HG03196 (cell line): ENCODE measurements at regions not wholly inside any gene's neighbourhood (a gene's known extent, or its start where the extent isn't known, plus 50 kb on each side); places are given as distances from the start of the nearest gene placed in this dataset.
"Not testable (repeated sequence)": the region's sequence is repeated elsewhere in the genome, so short reads cannot be mapped to it uniquely, and the experiment has no call there.

ENCODE experiments used
- ATAC-seq: cut with Tn5 transposase; IDR thresholded peaks from one replicate; pipeline ENCODE4 v1.9.1; 2021; ENCODE audit not compliant: unreplicated experiment

DNA sequence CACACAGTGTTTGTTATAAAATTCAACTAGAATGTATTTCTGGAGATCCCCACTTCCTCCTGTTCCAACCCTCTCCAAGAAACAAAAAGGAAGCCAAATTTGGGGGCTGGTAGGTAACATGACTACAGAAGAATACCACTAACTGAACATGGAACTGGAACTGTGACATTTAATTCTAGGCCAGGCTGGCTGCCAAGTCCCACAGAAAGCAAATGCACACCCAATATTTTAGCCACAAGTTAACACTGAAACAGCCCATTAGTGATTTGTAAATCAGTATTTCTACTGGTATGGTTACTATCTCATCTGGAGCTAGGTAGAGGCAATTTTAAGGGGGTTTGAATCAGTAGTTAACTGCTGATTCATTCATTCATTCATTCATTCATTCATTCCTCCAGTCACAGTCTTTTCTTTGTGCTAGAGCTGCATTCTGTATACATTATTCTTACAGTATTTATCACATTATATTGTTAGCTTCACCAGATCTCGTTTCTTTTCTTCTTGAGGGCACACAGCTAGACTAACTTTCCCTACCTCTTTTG lies 131.7 kb upstream of the GDNF start:
- no peak for ATAC-seq

DNA sequence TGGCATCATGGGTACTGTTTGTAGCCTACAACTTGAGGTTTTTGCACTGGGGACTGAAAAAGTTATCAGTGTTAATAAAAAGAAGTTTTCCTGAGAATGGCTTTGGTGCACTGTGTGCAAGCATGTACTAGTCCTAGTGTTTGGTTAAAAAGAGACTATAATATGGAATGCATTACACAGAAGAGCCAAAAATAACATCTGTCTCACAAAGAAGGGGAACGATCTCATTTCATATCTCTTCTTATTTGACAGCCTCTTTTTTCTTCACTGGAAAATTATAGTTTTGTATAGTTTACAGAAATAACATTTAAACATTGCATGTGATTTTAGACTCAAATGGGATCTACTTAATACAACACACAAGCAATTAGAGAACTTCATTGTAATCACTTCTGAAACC lies 127.0 kb upstream of the GDNF start:
- no peak for ATAC-seq

DNA sequence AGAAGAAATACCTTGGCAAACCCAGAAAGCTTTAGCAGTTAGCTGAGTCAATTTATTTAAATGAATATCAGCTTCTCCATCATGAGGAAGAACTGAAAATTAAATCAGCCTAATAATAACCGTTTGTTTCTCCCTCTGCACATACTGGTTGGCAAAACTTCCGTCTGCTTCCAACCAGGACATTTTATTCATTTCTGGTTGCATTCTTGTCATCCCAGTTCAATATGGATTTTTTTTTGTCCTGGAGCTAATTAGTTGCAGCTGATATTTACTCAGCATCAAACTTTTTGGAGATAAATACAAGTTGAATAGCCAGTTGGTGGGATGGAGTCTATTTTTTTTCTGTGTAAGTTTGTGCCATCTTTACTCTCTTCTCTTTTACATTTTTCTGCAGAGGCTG lies 126.5 kb upstream of the GDNF start:
- no peak for ATAC-seq

DNA sequence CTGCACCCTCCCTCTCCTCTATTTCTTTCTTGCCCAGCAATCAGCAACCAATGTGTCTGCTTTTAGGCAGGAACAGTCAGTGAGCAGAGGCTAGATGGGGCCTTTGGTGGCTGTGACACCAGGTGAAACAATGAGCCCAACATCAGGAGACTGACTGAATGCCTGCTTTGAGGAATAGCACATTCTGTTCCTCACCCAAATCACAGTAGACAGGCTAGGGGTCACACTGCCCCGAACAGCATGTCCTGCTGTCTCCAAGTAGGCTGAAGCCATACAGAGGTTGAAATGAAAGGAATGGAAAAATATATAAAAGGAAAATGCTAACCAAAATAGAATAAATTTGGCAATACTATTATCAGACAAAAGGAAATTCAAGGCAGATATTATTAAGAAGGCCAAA lies 122.5 kb upstream of the GDNF start:
- no peak for ATAC-seq

DNA sequence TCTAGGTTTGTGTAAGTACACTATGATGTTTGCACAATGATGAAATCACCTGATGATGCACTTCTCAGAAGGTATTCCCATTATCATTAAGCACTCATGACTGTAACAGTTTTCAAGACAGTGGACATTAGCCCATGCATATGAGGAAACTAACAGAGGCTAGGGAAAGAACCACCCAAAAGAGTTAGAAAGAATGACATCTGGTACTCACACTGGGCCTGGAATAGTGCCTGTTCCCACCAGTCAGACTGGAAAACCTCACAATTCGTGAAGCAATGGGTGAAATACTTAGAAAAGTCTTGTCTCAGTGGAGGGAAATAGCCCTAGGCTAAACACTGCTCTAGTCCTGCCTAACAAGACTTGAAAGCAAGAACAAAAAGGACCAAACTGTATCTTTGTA lies 117.4 kb upstream of the GDNF start:
- no peak for ATAC-seq

DNA sequence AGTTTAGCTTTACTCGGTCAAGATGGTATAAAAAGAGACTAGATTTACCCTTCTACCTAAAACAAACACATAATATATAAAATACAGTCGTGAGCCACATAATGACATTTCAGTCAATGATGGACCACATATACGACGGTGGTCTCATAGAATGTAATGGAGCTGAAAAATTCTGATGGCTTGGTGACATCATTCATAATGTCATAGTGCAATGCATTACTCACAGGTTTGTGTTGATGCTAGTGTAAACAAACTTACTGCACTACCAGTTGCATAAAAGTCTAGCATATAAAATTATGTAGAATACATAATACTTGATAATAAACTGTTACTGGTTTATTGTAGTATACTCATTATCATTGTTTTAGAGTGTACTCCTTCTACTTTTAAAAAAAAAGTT lies 115.9 kb upstream of the GDNF start:
- ATAC-seq, result no peak

DNA sequence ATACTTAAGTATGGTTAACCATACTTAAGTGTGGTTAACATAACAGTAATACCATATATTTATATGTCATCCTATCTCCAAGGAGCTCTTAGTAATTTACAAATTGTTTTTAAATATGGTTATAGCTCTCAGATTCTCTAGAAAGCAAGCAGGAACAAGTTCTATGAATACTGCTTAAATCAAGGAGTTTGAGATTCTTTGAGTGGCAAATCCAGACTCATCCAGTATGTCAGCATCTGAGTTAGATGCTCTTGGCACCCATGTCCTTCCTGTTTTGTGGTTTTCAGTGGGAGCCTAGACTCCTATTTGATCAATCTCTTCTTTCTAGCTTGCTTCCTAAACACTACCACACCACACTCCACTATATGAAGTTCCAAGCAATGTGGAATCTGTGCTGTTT lies 114.7 kb upstream of the GDNF start:
- ATAC-seq, result no peak

DNA sequence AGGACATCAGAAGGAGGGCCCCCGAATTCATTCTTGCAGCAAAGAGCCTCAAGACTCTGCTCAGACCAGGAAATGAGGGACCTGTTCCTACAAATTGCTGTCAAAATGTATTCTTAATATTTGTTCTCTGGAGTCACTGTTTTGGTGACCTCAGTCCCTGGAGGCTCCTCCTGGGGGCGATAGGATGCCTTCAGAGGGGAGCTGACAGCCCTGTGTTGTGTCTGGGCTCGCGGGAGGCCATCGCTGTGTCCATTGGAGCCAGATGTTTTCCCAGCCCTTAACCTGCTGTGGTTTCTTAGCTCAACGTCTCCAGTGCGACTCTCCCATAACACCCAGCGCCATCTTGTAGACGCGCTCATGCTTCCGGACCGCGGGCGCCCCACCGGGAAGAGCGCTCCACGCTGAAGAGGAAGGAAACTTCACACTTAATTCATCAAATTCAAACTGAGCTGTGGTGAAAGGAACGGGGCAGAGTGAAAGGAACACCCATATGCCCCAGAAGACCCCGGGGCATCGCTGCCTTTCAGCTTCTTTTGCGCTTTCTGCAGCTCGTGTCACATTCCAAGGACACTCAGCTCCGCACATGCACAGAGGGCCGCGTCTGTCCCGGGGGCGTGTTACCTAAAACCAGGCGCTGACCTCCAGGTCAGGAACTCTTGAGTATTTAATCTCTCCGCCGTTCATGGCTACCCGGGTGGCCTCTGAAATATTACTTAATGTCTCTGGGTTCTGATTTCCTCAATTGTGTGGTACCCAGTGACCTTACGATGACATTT lies 112.3 kb upstream of the GDNF start:
- no peak for ATAC-seq

DNA sequence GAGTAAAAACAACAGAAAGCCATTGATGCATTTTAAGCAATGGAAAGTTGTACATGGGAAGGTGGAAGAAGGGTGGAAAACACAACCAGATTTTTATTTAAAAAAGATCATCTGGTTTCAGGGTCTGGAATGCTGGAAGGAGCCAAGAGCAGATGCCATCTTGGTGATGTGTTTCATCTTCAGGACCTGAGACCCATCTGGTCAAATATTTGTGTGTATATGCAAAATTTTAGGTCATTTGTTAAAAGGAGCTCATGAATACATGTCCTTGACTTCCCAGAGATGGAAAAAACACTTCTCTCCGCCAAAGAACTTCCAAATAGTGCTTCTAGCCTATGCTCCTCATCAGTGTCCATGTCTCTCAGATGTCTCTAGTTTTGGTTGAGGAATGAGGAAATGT lies 110.6 kb upstream of the GDNF start:
- no peak for ATAC-seq

DNA sequence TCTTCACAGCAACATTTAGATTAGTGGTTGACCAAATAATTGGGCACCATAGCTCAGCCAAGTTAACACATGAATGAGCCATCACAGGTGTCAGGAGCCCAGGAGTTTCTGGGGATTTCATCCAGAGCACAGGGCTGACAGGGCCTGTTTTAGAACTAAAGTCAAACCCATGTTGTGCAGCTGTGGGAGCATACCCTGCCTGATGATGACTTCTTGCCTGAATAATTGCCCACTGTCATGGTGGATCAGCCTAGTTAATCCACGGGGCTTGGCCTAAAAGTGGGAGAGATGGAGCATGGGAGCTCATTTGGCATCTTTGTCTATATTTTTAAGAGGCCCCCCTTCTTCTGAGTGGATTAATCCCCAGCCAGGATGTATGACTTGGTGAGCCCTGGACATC lies 105.6 kb upstream of the GDNF start:
- ATAC-seq, result no peak

DNA sequence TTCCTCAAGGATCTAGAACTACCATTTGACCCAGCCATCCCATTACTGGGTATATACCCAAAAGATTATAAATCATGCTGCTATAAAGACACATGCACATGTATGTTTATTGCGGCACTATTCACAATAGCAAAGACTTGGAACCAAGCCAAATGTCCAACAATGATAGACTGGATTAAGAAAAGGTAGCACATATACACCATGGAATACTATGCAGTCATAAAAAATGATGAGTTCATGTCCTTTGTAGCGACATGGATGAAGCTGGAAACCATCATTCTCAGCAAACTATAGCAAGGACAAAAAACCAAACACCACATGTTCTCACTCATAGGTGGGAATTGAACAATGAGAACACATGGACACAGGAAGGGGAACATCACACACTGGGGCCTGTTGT lies 103.3 kb upstream of the GDNF start:
- ATAC-seq, result not testable (repeated sequence)

DNA sequence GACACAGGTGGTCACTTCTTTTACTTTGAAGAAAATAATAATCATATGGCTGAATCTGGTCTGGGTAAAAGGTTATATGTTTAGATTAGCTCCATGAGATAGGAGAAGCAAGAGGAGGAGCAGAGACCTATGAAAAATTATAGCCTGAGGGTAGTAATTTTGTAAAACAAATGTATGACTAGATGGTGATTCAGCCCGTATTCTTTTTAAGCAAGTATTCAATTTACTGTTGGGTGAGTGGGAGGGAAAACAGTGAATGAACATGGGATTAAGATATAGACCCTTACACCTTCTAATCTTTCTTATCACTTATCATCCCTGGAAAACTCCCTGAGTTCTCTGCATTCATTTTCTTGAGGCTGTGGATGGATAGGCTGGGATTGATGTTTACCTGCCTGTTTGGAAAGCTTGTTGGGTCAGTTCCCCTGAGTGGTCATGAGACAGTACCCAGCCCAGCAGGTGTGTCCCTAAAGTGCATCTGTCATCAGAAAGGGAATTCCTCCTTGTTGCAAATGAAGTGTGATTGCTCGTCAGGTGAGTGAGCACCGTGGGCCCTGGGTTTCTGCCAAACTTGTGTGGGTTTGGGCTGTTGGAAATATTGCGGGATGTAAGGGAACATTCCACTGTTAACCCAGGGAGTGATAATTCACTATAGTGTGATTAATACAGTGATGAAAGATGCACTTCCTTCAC lies 101.2 kb upstream of the GDNF start:
- no peak for ATAC-seq

DNA sequence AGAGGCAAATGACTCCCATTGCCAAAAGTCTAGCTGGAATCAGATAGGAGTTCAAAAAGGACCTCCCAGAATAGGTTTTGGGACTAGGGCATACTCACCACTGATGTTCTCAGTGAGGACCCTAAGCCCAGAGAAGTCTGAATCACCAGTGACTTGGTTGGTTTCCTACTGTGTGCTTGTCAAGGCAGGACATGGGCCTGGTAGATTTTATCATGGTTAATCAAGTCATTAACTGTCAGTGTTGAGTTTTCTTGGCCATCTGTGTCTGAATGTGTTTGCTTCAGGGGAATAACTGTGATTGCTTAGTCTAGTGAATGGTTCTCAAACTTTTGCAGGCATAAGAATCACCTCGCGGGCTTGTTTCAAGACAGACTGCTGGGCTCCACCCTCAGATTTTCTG lies 99.0 kb upstream of the GDNF start:
- ATAC-seq, result no peak

DNA sequence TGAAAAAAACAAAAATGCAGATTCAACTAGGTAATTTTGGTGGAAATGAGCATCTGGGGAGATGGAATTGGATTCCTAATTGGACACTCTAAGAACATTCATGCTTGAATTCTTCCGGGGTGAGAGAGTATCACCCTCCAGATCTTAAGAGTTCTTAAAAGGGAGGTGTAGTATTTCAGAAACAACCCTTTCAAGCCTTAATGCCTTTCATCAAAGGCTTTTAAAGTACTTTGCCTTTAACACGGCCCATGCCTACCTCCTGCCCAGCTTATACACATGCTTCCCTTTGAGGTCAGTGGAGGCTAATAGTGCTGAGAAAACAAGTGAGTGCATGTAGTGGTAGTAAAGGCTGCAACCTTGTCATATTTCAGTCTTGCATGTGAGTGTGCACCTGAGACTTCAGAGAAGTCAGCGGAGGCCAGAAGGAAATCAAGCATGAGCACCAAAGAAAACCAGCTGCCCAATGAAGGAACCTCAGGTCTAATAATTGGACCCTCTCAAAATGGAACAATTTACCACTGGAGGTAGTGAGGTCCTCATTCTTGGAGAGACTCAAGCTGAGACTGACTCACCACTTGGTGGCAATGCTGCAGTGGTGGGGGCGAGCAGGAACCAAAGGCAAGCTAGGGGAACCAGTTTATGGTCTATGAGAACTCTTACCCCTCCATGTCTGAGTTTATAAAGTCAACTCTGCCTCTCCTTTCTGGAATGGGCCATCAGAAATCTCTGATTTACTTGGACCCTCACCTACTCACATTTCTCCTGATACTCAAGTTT lies 98.4 kb upstream of the GDNF start:
- no peak for ATAC-seq

DNA sequence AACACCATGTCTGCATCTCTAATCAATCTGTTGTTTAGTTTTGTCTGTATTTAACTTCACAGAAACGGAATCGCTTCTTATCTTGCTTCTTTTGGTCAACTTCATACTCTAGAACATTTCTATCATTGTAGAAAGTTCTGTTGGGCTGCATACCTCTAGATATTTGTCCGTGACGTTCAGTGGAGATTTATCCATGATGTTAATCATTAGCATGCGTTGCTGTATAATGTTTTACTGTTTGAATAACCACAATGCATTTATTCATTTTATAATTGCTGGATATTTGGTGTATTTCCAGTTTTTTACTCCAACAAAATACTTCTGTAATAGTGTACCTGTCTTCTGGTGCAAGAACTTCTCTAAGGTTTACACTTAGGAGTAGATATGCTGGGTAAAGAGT lies 96.2 kb upstream of the GDNF start:
- ATAC-seq, result no peak

DNA sequence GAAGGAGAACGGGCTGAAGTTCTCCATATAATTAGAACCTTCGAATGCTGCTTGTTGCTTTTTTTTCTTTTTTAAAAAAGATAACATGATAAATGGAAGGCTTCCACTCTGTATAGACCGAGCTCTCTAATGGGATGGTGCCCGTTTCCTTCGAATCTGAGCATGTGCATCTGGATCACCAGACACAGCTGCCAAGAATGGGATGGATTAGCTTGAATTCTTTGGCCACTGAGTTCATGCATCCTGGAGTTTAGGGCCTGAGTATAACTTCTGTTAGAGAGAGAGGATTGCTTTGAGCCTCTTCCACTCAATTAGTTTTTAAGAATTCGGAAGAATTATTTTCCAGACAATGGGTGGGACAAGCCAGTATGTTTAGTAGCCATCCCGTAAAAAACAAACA lies 93.7 kb upstream of the GDNF start:
- ATAC-seq, result no peak

DNA sequence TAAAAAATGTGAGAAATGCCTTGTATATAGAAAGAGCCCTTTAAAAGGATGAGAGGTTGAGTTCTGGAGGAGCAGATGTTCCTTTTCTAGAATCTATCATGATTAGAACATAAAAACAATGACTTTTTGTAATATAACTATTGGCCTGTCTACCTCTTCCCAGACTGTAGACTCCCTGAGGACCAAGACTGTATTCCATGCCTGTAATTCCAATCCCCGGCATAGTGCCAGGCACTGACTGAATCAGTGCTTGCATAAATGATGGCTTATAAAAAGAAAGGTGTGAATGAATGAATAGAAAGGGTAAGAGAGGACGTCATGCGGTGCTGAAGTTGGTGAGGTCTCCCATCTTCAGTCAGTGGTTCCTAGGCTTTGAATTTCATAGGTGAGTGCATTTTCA lies 92.6 kb upstream of the GDNF start:
- ATAC-seq, result no peak

DNA sequence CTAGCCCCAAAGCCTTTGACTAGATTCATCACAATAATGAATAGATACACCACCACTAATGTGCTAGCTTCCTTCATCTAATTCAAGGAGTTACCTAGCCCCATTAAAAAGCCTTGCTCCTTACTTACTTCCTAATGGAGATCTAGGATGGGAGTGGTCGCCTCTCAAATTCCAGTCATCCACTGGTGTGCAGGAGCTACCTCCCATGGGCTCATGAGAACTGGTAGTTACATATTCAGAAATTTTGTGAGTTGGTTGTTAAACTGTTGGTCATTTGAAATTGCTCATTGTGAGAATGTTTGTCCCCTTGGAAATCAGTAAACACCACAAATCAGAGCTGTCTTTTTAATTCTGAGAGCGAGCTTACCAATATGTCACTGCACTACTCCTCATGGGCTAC lies 91.7 kb upstream of the GDNF start:
- ATAC-seq, result no peak

DNA sequence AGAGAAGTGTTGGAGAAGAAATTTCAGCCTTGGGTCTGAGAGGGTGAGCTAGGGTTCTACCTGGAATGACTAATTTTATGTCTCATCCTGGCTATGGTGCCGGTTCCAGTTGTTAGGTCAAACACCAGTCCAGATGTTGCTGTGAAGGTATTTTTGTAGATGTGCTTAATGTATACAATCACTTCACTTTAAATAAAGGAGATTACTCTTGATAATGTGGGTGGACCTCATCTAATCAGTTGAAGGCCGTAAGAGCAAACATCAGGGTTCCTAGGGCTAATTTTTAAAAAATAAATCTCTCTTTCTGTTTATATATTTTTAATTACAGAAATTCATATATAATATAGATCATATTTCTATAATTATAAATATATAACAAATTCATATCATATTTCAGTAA lies 90.5 kb upstream of the GDNF start:
- no peak for ATAC-seq

DNA sequence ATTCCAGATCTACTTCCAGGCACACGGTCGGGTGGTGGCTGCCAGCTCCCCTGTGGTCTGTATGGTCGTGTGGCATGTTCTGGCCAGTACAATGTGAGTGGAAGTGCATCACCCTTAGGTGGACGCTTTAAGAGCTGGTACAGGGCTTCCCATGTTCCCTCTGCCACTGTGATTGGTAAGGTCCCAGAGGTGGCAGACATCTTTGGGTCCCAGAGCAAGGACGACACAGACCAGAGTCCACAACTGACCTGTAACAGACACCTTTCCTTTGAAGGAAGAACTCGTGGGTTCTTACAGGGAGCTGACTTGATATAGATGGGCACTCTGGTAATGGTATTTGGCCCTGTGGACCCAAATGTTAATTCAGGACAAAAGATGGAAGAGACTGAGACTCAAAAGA lies 90.0 kb upstream of the GDNF start:
- no peak for ATAC-seq

DNA sequence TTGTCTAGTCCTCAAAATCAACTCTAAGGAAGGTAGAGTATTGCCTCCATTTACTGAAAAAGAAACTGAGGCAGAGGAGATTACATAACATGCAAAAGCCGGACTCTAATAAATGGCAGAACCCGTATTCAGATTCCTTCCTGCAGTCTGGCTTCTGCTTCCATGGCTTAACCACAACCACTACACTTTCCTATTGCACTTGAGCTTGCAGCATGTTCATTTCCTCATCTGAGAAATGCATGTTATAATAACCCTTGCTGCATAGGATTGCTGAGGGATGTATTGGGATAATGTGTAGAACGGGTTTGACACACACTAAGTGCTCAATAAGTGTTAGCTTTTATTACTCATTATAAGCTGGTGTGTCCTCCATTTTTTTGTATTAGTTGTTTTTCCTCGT lies 87.9 kb upstream of the GDNF start:
- not testable (repeated sequence) for ATAC-seq

DNA sequence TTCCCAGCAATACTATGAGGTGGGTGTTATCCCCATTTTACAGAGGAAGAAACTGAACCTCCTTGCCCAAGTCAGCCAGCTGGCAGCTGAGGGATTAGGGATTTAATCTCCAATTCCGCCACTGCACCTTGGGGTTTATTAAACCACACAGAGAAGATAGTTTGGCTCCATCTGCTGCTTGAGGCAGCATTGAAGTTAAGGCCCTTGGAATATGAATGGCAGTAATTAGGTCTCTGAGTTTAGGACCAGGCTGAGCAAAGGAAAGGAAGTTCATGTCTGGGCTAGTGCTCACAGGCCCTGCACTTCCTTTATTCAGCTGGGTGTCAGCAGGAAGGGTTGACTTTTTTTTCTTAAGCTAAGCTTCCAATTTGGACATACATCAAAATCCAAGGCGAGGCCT lies 86.9 kb upstream of the GDNF start:
- ATAC-seq, result no peak
